Medulla oblongata (tissue), 1 donor: ENCODE measurements at regions not wholly inside any gene's neighbourhood (a gene's known extent, or its start where the extent isn't known, plus 50 kb on each side); places are given as distances from the start of the nearest gene placed in this dataset.

Experiments
- DNase-seq: peaks from one replicate; pipeline ENCODE4 v3.0.0-alpha.2; 2015; ENCODE audit errors: extremely low spot score

- no peak for DNase-seq
Observed at GRCh38 chr3:15952543-15953175, 154.9 kb upstream of the ANKRD28 start.

DNA sequence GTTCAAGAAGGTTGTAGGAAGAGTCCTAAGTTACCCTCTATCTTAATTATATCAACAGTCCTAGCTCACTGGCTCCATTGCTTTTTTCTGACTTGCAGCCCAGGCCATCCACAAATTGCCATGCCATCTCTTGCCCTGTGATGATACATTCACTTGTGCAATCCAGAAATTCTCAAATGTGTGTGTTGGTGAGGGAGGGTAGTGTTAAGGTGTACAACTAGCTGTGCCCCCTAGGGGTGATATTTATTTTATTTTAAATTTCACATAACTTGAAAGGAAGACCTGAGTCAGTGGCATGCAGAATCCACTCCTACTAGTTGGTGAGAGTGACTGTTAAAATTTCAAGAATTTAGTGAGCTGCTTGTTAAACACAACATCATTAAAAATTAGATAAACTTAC lies 156.1 kb upstream of the ANKRD28 start:
- DNase-seq, result no peak

- DNase-seq, result peak; percentile 35
Observed at GRCh38 chr3:15955968-15956367, 158.2 kb upstream of the ANKRD28 start.

DNA sequence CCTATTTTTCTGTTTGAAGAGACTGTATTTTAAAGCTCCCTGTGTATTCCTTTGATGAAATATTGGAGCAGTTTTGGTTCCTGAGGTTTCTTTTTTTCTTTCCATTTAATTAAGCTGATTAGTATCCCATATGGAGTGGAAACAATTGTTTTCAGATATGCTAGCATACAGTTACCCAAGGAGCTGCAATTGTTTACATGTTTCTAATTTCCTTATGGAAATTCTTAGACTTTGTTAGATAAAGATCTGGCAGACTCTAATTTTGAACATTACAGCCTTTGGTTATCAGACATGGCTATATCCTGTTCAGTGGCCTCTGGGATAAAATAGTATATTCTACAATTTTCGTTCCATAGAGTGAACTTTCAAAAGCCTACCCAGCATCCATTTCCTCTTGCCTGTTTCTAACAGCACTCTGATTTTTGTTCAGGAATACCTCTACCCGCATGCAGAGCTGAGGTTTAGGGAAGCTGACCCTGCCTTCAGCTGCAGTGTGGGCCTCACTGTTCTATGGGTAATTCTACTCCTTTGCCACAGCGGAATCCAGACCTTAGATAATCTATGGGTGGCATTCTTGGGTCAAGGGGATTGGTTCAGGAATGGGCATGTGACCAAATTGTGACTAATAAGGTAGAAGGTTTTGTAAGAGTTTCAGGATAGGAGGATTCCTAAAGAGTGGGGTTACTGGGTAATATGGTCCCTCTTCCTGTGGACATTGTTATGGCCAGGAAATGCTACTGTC lies 161.1 kb upstream of the ANKRD28 start:
- DNase-seq, result no peak

GRCh38 chr3:15959434-15959811 lies 161.6 kb upstream of the ANKRD28 start:
- no peak for DNase-seq

GRCh38 chr3:15964605-15965442 lies 167.0 kb upstream of the ANKRD28 start:
- DNase-seq, result peak; percentile 14

- no peak for DNase-seq
Observed at GRCh38 chr3:15967577-15967976, 169.8 kb upstream of the ANKRD28 start.

- no peak for DNase-seq
Observed at GRCh38 chr3:15969874-15970640, 172.3 kb upstream of the ANKRD28 start.

GRCh38 chr3:15973414-15973813 lies 175.6 kb upstream of the ANKRD28 start:
- DNase-seq, result no peak

- no peak for DNase-seq
Observed at GRCh38 chr3:15973940-15974339, 176.2 kb upstream of the ANKRD28 start.

- DNase-seq, result no peak
Observed at GRCh38 chr3:15974647-15975046, 176.9 kb upstream of the ANKRD28 start.

GRCh38 chr3:15976524-15976923 lies 178.7 kb upstream of the ANKRD28 start:
- DNase-seq, result no peak

GRCh38 chr3:15977090-15977489 lies 179.3 kb upstream of the ANKRD28 start:
- no peak for DNase-seq

GRCh38 chr3:15977598-15978232 lies 179.9 kb upstream of the ANKRD28 start:
- no peak for DNase-seq

- no peak for DNase-seq
Observed at GRCh38 chr3:15978801-15979200, 181.0 kb upstream of the ANKRD28 start.

DNA sequence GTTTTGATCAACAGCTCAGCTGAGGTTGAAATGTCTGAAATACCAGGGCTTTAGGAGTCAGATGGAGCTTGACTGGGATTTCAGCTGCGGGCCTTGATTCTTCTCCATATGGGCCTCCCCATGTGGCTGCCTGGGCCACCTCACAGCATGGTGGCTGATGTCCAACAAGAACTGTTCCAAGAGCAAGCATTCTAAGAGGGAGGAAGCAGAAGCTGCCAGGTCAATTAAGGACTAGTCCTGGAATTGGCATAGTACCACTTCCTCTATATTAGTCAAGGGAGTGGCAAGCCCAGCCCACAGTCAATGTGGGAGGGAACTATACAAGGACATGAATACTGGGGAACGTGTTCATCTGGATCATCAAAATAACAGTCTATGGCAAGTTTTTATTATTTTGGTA lies 181.7 kb upstream of the ANKRD28 start:
- DNase-seq, result no peak

DNA sequence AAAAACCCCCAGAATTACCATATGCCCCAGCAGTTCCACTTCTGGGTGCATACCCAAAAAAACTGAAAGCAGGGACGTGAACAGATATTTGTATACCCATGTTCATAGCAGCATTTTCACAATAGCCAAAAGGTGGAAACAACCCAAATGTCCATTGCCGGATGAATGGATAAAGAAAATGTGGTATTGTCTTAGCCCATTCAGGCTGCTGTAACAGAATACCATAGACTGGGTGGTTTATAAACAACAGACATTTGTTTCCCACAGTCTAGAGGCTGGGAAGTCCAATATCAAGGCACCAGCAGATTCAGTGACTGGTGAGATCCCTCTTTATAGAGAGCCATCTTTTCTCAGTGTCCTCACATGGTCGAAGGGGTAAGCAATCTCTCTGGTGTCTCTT lies 182.1 kb upstream of the ANKRD28 start:
- DNase-seq, result no peak

GRCh38 chr3:15982243-15982642 lies 184.5 kb upstream of the ANKRD28 start:
- DNase-seq, result no peak

GRCh38 chr3:15982667-15983196 lies 185.0 kb upstream of the ANKRD28 start:
- DNase-seq, result peak; percentile 67

DNA sequence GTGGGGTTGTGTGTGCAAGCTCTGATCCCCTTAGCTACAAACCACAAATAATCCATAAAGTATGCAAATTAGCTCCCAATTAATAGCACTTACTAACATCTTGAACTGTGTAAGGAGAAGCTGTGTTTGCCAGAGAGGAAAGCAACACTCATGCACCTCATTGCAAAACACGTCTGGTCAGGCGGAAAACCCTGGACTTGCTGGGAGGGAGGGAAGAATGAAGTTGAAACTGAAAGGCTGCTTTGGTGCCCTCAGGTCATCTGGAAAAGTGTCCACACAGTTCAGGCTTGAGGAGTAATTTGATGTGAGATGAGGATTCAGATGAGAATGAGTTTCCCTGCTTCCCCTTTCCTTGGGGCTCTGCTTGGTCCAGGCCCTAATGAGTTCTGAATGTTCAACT lies 185.5 kb upstream of the ANKRD28 start:
- DNase-seq, result no peak

- DNase-seq, result no peak
Observed at GRCh38 chr3:15983693-15984092, 185.9 kb upstream of the ANKRD28 start.
